Trophoblast cell (in vitro differentiated cells and primary cell): ENCODE measurements at regions not wholly inside any gene's neighbourhood (a gene's known extent, or its start where the extent isn't known, plus 50 kb on each side); places are given as distances from the start of the nearest gene placed in this dataset.
A peak's percentile ranks its signal among the peaks of the same experiment; 100 is the strongest.

ENCODE experiments used
- DNase-seq, 2 donors: peaks; one replicate each; pipeline ENCODE4 v3.0.0-alpha.2; 2016
- H2AFZ ChIP-seq: 2 replicates; pipeline ENCODE4 v1.6.1; 2013; ENCODE audit warnings: low read length, moderate library complexity, mild to moderate bottlenecking; ENCODE audit not compliant: insufficient read depth, poor library complexity
- H2AK5ac ChIP-seq: 2 replicates; pipeline ENCODE4 v1.6.1; 2013; ENCODE audit warnings: mild to moderate bottlenecking, low read length
- H2BK120ac ChIP-seq: 2 replicates; pipeline ENCODE4 v1.6.1; 2013; ENCODE audit warnings: low read length, mild to moderate bottlenecking, moderate library complexity; ENCODE audit not compliant: insufficient read depth, poor library complexity
- H2BK12ac ChIP-seq: 2 replicates; pipeline ENCODE4 v1.6.1; 2013; ENCODE audit warnings: mild to moderate bottlenecking, low read length, moderate library complexity
- H2BK5ac ChIP-seq: 2 replicates; pipeline ENCODE4 v1.6.1; 2013; ENCODE audit warnings: low read length, low read depth, moderate library complexity, mild to moderate bottlenecking; ENCODE audit not compliant: poor library complexity
- H3K14ac ChIP-seq: 2 replicates; pipeline ENCODE4 v1.6.1; 2013; ENCODE audit warnings: mild to moderate bottlenecking, low read length
- H3K18ac ChIP-seq: 2 replicates; pipeline ENCODE4 v1.6.1; 2013; ENCODE audit warnings: mild to moderate bottlenecking, low read length
- H3K23ac ChIP-seq: 2 replicates; pipeline ENCODE4 v1.6.1; 2013; ENCODE audit warnings: low read length
- H3K27ac ChIP-seq: 2 replicates; pipeline ENCODE4 v1.5.1; 2013; ENCODE audit warnings: low read depth, mild to moderate bottlenecking, inconsistent platforms, low read length, moderate library complexity
- H3K27me3 ChIP-seq: 2 replicates; pipeline ENCODE4 v1.6.1; 2013; ENCODE audit warnings: inconsistent platforms, mild to moderate bottlenecking, low read length, moderate library complexity; ENCODE audit not compliant: insufficient read depth
- H3K36me3 ChIP-seq, 2 experiments: 1 replicate in 1 of 2; 2 replicates in 1 of 2; pipeline ENCODE4 v1.6.1; 2013; ENCODE audit warnings: low read length in 2 of 2, mild to moderate bottlenecking in 2 of 2, moderate library complexity in 1 of 2; ENCODE audit not compliant: insufficient read depth in 2 of 2, control insufficient read depth in 1 of 2
- H3K4ac ChIP-seq: 2 replicates; pipeline ENCODE4 v1.6.1; 2013; ENCODE audit warnings: low read depth, mild to moderate bottlenecking, low read length, moderate library complexity
- H3K4me1 ChIP-seq, 2 experiments: 1 replicate in 1 of 2; 2 replicates in 1 of 2; pipeline ENCODE4 v1.6.1; 2013; ENCODE audit warnings: low read length in 2 of 2, mild to moderate bottlenecking in 2 of 2, moderate library complexity in 1 of 2; ENCODE audit not compliant: insufficient read depth in 2 of 2, control insufficient read depth in 1 of 2
- H3K4me2 ChIP-seq: 2 replicates; pipeline ENCODE4 v1.6.1; 2013; ENCODE audit warnings: inconsistent platforms, mild to moderate bottlenecking, low read length, moderate library complexity
- H3K4me3 ChIP-seq: 2 replicates; pipeline ENCODE4 v1.5.1; 2013; ENCODE audit warnings: mild to moderate bottlenecking, low read depth, low read length, inconsistent platforms
- H3K79me1 ChIP-seq: one replicate; pipeline ENCODE4 v1.6.1; 2013; ENCODE audit warnings: low read length
- H3K79me2 ChIP-seq: 2 replicates; pipeline ENCODE4 v1.6.1; 2013; ENCODE audit warnings: low read length, mild to moderate bottlenecking; ENCODE audit not compliant: control insufficient read depth, insufficient read depth, poor library complexity
- H3K9ac ChIP-seq: 2 replicates; pipeline ENCODE4 v1.6.1; 2013; ENCODE audit warnings: mild to moderate bottlenecking, low read length
- H3K9me3 ChIP-seq: 2 replicates; pipeline ENCODE4 v1.6.1; 2013; ENCODE audit warnings: low read depth, mild to moderate bottlenecking, control low read depth, inconsistent platforms, low read length; ENCODE audit not compliant: insufficient read depth
- H4K12ac ChIP-seq: 2 replicates; pipeline ENCODE4 v1.6.1; 2013; ENCODE audit warnings: low read depth, mild to moderate bottlenecking, low read length, moderate library complexity
- H4K8ac ChIP-seq: 2 replicates; pipeline ENCODE4 v1.6.1; 2013; ENCODE audit warnings: low read depth, mild to moderate bottlenecking, low read length, moderate library complexity
- H4K91ac ChIP-seq: one replicate; pipeline ENCODE4 v1.6.1; 2013; ENCODE audit warnings: low read depth, mild to moderate bottlenecking, low read length, moderate library complexity
- WGBS: extraction: QIAGEN DNeasy Blood & Tissue Kit; methylation state at CpG from one replicate; pipeline ENCODE4 v1.1.7; 2013; ENCODE audit warnings: missing lambda C conversion rate; ENCODE audit not compliant: insufficient read length, insufficient coverage; ENCODE audit errors: extremely low coverage; 5-methylcytosine and 5-hydroxymethylcytosine counted together

DNA sequence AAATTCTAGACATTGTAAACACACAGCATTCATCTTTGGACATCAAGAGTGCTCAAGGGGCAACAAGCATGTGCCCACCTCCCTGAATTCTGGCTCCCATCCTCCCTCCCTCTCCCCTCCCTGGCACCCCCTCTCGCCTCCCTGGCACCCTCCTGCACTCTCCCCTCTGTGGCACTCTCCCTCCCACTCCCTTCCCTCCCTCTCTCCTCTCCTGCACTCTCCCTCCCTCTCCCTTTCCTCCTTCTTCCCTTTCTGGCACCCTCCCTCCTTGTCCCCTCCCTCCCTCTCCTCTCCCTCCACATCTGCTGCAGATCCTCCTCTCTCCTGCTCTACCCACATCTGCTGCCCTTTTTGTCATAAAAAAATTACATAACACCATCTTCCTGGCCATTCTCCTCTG, 113.0 kb upstream of the SLC22A23 start:
- no peak for DNase-seq
- Histone ChIP-seq H3K4me3 (no peak overlapping the region), H3K36me3 (no peaks in the 10 kb centered on the region), H3K18ac (no peak overlapping the region), H2AK5ac (peak overlapping the region; percentile 70), H3K4me2 (no peak overlapping the region), H3K14ac (peak overlapping the region; percentile 48), H4K91ac (peak overlapping the region; percentile 70), H3K4ac (no peak overlapping the region), H4K8ac (no peak overlapping the region), H3K79me1 (peaks cover 13% of the 10 kb centered on the region), H3K79me2 (peaks cover 3% of the 10 kb centered on the region), H3K23ac (no peak overlapping the region), H4K12ac (no peak overlapping the region), H2BK5ac (no peak overlapping the region), H3K4me1 (peaks cover 24 to 27% of the 10 kb centered on the region in 2 experiments), H3K27ac (no peak overlapping the region), H3K9ac (no peak overlapping the region), H2AFZ (no peak overlapping the region), H2BK120ac (peak overlapping the region; percentile 69), H3K9me3 (no peaks in the 10 kb centered on the region), H2BK12ac (peak overlapping the region; percentile 53), H3K27me3 (no peaks in the 10 kb centered on the region)
- no CpG with 5 or more reads among the region's 1 CpG for WGBS

DNA sequence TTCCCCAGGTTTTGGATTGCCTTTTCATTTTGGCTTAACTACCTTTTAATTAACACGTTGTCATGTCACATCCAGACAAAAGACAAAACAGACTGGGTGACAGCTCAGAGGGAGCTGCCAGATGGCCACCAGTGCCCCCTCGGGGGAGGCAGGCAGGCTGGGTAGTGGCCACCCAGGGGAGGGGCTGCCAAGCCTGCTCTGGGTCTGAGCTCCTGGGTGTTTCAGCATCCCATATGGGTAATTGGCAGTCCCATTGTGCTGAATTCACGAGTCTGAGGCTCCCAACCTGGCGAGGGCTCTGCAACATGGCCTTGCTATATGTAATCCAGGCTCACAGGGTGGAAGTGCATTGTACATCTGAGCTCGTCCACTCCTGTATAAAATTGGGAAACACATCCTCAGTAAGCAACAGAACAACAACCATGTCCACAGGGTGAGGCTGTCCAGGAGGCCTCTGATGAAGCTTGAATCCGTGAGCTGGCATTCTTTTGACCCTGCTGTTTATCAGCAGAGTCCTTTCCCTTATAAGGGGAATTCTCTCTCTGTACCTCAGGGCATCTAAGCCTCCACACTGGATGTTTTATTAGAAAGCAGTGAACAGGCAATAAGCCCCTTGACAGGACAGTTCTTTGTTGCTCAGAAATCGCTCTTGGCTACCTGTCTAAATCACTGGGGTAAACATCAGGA, 111.7 kb upstream of the SLC22A23 start:
- H3K4me2 ChIP-seq = peak overlapping the region; percentile 17
- no CpG with 5 or more reads among the region's 7 CpGs for WGBS

GRCh38 chr6:3566812-3567211, 110.0 kb upstream of the SLC22A23 start:
- no peak overlapping the region for H3K4ac ChIP-seq
- no peaks in the 10 kb centered on the region for H3K36me3 ChIP-seq

More for the DNA sequence above, 111.7 kb upstream of the SLC22A23 start:
- Histone ChIP-seq H3K14ac (peak overlapping the region; percentile 67), H2BK120ac (peak overlapping the region; percentile 92), H2AK5ac (peak overlapping the region; percentile 90), H3K9me3 (no peaks in the 10 kb centered on the region), H3K23ac (no peak overlapping the region), H3K4me3 (no peak overlapping the region), H3K27ac (peak overlapping the region; percentile 75), H3K79me1 (peaks cover 13% of the 10 kb centered on the region), H2BK12ac (peak overlapping the region; percentile 53), H2BK5ac (peak overlapping the region; percentile 37), H3K18ac (peak overlapping the region; percentile 31), H3K79me2 (peaks cover 3% of the 10 kb centered on the region), H3K36me3 (no peaks in the 10 kb centered on the region), H3K27me3 (no peaks in the 10 kb centered on the region), H4K8ac (peak overlapping the region; percentile 57), H4K12ac (no peak overlapping the region), H4K91ac (peak overlapping the region; percentile 78), H3K9ac (no peak overlapping the region), H3K4ac (peak overlapping the region; percentile 49), H2AFZ (peak overlapping the region; percentile 61), H3K4me1 (peaks cover 24 to 27% of the 10 kb centered on the region in 2 experiments)
- DNase-seq = peak in 1 of 2 donors; percentile 15

DNA sequence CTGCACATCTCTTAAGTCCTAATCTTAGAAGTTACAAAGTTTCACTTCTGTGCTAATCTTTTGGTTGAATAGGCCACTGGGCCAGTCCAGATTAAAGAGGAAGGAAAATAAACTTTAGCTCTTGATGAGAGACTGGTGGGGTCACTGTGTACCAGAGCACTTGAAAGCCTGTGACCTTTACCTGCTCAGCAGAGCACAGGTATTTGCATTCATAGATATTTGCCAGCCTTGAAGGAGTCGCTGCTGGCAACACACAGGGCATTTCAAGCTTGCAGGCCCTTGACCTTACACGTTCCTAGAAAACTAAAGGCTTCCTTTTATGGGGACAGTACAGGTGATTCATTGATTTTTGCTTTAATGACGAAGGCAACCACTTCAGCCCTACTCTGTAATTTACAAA, 108.4 kb upstream of the SLC22A23 start:
- Histone ChIP-seq H3K4me2 (no peak overlapping the region), H3K9me3 (no peaks in the 10 kb centered on the region), H2AK5ac (no peak overlapping the region), H3K4me3 (no peak overlapping the region), H2BK120ac (no peak overlapping the region), H3K4me1 (peaks cover 11% of the 10 kb centered on the region in 2 experiments), H2BK12ac (no peak overlapping the region), H3K79me2 (peaks cover 3% of the 10 kb centered on the region), H3K4ac (no peak overlapping the region), H3K36me3 (no peaks in the 10 kb centered on the region), H2AFZ (no peak overlapping the region), H3K79me1 (peaks cover 7% of the 10 kb centered on the region), H2BK5ac (no peak overlapping the region), H3K14ac (no peak overlapping the region), H4K12ac (no peak overlapping the region), H3K9ac (no peak overlapping the region), H3K18ac (no peak overlapping the region), H3K27ac (no peak overlapping the region), H3K23ac (no peak overlapping the region), H4K8ac (no peak overlapping the region), H3K27me3 (no peaks in the 10 kb centered on the region), H4K91ac (no peak overlapping the region)
- no CpG with 5 or more reads among the region's 3 CpGs for WGBS
- DNase-seq = no peak

More at GRCh38 chr6:3566812-3567211, 110.0 kb upstream of the SLC22A23 start:
- Histone ChIP-seq H3K14ac (no peak overlapping the region), H2BK120ac (no peak overlapping the region), H3K4me2 (no peak overlapping the region), H2BK5ac (no peak overlapping the region), H3K4me1 (peaks cover 23 to 25% of the 10 kb centered on the region in 2 experiments), H4K12ac (no peak overlapping the region), H2AK5ac (no peak overlapping the region), H3K18ac (no peak overlapping the region), H3K79me2 (peaks cover 3% of the 10 kb centered on the region), H4K8ac (no peak overlapping the region), H4K91ac (no peak overlapping the region), H3K23ac (no peak overlapping the region), H3K27me3 (no peaks in the 10 kb centered on the region), H2BK12ac (no peak overlapping the region), H2AFZ (no peak overlapping the region), H3K79me1 (peaks cover 9% of the 10 kb centered on the region), H3K27ac (no peak overlapping the region), H3K9me3 (no peaks in the 10 kb centered on the region), H3K4me3 (no peak overlapping the region), H3K9ac (no peak overlapping the region)
- WGBS = no CpG with 5 or more reads among the region's 8 CpGs
- peak; percentile 23 to 55 for DNase-seq
